B cell (primary cell): ENCODE measurements at regions not wholly inside any gene's neighbourhood (a gene's known extent, or its start where the extent isn't known, plus 50 kb on each side); places are given as distances from the start of the nearest gene placed in this dataset.

Experiments used
- EZH2 ChIP-seq: IDR thresholded peaks from 2 replicates; pipeline ENCODE4 v1.6.1; 2012; ENCODE audit warnings: borderline replicate concordance, low read depth, mild to moderate bottlenecking, moderate library complexity, low read length; ENCODE audit not compliant: insufficient read depth, poor library complexity, severe bottlenecking
- TF ChIP-seq, protein P1 (sequence below): fragments of 200-600 bp; IDR thresholded peaks from one replicate; pipeline ENCODE4 v1.8.0; 2022; ENCODE audit warnings: antibody characterized with exemption, mild to moderate bottlenecking

DNA sequence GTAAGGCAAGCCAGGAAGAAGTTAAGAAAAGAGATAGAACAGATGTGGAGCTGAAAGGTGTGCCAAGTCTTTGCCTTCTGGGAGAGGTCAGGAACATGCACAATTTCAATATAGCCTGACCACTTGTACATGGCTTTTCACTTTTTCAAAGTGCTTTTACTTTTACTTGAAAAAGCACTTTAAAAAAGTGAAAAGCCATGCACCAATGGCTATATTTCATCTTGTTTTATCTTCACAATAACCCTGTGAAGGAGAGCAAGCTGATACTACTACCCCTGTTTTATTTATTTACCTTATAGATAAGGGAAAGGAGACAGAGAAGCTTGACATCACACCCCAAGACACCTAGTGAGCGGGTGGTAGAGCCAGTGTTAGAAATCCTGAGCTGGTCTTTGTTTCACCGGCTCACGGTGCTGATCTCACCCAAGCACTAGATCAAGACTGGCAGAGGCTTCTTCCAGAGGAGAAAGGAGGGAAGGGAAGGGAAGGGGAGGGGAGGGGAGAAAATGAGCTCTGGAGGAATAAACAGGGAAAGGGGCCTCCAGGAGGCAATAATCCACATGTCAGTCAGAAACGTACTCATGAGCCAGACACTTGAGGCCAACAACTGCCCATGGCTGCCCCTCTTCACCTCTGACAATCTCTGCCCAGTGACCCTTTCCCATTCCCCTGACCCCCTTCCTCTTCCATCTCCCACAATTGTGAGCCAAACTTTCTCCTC lies 455.4 kb downstream of the FOXO1 start:
- TF ChIP-seq, protein P1, sequence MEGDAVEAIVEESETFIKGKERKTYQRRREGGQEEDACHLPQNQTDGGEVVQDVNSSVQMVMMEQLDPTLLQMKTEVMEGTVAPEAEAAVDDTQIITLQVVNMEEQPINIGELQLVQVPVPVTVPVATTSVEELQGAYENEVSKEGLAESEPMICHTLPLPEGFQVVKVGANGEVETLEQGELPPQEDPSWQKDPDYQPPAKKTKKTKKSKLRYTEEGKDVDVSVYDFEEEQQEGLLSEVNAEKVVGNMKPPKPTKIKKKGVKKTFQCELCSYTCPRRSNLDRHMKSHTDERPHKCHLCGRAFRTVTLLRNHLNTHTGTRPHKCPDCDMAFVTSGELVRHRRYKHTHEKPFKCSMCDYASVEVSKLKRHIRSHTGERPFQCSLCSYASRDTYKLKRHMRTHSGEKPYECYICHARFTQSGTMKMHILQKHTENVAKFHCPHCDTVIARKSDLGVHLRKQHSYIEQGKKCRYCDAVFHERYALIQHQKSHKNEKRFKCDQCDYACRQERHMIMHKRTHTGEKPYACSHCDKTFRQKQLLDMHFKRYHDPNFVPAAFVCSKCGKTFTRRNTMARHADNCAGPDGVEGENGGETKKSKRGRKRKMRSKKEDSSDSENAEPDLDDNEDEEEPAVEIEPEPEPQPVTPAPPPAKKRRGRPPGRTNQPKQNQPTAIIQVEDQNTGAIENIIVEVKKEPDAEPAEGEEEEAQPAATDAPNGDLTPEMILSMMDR = no peak
- TF ChIP-seq EZH2 = no peak
